Stomach (tissue), 4 donors: ENCODE measurements at regions not wholly inside any gene's neighbourhood (a gene's known extent, or its start where the extent isn't known, plus 50 kb on each side); places are given as distances from the start of the nearest gene placed in this dataset.

Source experiments
- POLR2A ChIP-seq, 4 donors: fragments of 450-650 bp; IDR thresholded peaks; one replicate each; pipeline ENCODE4 v1.6.1; 2016; ENCODE audit warnings: antibody characterized with exemption in 4 of 4, control low read depth in 2 of 4, mild to moderate bottlenecking in 1 of 4, moderate library complexity in 1 of 4
- TF ChIP-seq, protein P1 (sequence below), 7 experiments: fragments of 450-650 bp in 4 of 7; fragments of 200-600 bp in 3 of 7; sonication (generic) in 3 of 7; IDR thresholded peaks; one replicate each; pipeline ENCODE4 v1.5.1; 2016 to 2019; ENCODE audit warnings: antibody characterized with exemption in 7 of 7, control low read depth in 2 of 7, mild to moderate bottlenecking in 1 of 7

DNA sequence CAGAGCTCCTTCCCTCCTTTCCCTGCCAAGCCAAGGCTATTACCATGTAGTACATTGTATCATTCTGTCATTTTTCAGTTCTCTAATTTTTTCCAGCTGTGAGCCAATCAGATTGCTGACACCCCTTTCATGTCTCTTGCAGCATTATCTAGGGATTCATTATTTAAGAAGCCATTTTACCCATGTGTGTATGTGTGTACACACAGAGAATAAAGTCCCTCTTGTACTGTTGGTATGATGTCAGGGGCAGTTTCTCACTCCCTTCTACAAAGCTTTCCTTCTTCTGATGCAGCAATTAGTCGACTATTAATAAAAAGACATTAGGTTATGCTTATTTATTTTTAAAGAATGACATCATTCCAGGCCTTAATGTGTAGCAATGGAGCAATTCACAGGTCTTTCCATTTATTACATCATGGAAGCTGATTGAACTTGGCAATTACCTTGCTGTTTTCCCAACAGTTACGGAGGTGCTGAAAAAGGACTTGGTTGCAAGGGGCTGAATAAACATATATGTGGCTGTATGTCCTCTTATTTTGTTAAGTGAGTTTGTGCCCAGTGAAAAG, 159.4 kb upstream of the HS3ST3A1 start:
- TF ChIP-seq, protein P1, sequence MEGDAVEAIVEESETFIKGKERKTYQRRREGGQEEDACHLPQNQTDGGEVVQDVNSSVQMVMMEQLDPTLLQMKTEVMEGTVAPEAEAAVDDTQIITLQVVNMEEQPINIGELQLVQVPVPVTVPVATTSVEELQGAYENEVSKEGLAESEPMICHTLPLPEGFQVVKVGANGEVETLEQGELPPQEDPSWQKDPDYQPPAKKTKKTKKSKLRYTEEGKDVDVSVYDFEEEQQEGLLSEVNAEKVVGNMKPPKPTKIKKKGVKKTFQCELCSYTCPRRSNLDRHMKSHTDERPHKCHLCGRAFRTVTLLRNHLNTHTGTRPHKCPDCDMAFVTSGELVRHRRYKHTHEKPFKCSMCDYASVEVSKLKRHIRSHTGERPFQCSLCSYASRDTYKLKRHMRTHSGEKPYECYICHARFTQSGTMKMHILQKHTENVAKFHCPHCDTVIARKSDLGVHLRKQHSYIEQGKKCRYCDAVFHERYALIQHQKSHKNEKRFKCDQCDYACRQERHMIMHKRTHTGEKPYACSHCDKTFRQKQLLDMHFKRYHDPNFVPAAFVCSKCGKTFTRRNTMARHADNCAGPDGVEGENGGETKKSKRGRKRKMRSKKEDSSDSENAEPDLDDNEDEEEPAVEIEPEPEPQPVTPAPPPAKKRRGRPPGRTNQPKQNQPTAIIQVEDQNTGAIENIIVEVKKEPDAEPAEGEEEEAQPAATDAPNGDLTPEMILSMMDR (IDR thresholded peaks at IDR 0.05): no peak
- no peak for TF ChIP-seq POLR2A (IDR thresholded peaks at IDR 0.05)
